ENCODE measurements at regions not wholly inside any gene's neighbourhood (a gene's known extent, or its start where the extent isn't known, plus 50 kb on each side); places are given as distances from the start of the nearest gene placed in this dataset.
"Not testable (repeated sequence)": the region's sequence is repeated elsewhere in the genome, so short reads cannot be mapped to it uniquely, and the experiment has no call there.

GRCh38 chr12:34223640-34224039 lies 201.3 kb downstream of the ALG10 start:
- no peaks in the 10 kb centered on the region for H3K9me3 ChIP-seq (ENCODE audit: low read length)
- no peaks in the 10 kb centered on the region for H3F3A ChIP-seq (ENCODE audit: insufficient read depth, low read length)
- no peaks in the 10 kb centered on the region for H3K79me2 ChIP-seq (ENCODE audit: insufficient read depth, low read length)
- no peak overlapping the region for H3K27ac ChIP-seq (ENCODE audit: low read depth, low read length, poor library complexity, severe bottlenecking)
- peaks cover 2% of the 10 kb centered on the region for H3K4me1 ChIP-seq (ENCODE audit: insufficient read depth, low read length, severe bottlenecking)
- no peak overlapping the region for H3K4me3 ChIP-seq (ENCODE audit: low read depth, low read length, poor library complexity, severe bottlenecking)
- no peaks in the 10 kb centered on the region for H4K20me1 ChIP-seq (ENCODE audit: insufficient read depth, low read length)
- H3K9me2 ChIP-seq (ENCODE audit: low read depth, low read length) = no peaks in the 10 kb centered on the region
- no peak for TF ChIP-seq EZH2 (IDR thresholded peaks at IDR 0.05; ENCODE audit: borderline replicate concordance, low read length)
- TF ChIP-seq, protein P1, sequence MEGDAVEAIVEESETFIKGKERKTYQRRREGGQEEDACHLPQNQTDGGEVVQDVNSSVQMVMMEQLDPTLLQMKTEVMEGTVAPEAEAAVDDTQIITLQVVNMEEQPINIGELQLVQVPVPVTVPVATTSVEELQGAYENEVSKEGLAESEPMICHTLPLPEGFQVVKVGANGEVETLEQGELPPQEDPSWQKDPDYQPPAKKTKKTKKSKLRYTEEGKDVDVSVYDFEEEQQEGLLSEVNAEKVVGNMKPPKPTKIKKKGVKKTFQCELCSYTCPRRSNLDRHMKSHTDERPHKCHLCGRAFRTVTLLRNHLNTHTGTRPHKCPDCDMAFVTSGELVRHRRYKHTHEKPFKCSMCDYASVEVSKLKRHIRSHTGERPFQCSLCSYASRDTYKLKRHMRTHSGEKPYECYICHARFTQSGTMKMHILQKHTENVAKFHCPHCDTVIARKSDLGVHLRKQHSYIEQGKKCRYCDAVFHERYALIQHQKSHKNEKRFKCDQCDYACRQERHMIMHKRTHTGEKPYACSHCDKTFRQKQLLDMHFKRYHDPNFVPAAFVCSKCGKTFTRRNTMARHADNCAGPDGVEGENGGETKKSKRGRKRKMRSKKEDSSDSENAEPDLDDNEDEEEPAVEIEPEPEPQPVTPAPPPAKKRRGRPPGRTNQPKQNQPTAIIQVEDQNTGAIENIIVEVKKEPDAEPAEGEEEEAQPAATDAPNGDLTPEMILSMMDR (IDR thresholded peaks at IDR 0.05; ENCODE audit: low read length) = no peak
- H3K36me3 ChIP-seq (ENCODE audit: insufficient read depth, low read length) = no peaks in the 10 kb centered on the region
- H3K9ac ChIP-seq (ENCODE audit: low read length) = no peak overlapping the region
- no peaks in the 10 kb centered on the region for H3K27me3 ChIP-seq (ENCODE audit: insufficient read depth, low read length)
- no peak overlapping the region for H3K4me2 ChIP-seq (ENCODE audit: low read length)
- no peak overlapping the region for H2AFZ ChIP-seq (ENCODE audit: low read length)

DNA sequence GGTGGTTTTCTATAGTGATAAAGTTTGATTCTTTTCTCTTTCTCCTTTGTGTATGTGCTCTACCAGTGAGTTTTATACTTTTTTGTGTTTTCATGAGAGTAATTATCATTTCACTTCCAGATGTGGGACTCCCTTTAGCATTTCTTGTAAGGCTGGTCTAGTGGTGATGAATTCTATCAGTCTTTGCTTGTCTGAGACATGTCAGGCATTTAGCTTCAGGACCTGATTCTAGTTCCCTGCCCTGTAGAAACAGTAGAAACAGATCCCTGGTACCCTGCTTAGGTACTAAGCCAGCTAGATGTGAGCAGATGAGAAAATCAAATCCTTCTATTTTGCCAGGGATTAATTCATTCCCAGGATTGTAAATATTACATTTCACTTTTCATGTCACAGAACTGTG lies 203.7 kb downstream of the ALG10 start:
- H3K9me2 ChIP-seq (ENCODE audit: low read depth, low read length); H2AFZ ChIP-seq (ENCODE audit: low read length); H3K9me3 ChIP-seq (ENCODE audit: low read length); H3K4me3 ChIP-seq (ENCODE audit: low read depth, low read length, poor library complexity, severe bottlenecking); H3K79me2 ChIP-seq (ENCODE audit: insufficient read depth, low read length); H3K36me3 ChIP-seq (ENCODE audit: insufficient read depth, low read length); H3K9ac ChIP-seq (ENCODE audit: low read length); H3K27me3 ChIP-seq (ENCODE audit: insufficient read depth, low read length); H3K4me2 ChIP-seq (ENCODE audit: low read length); H4K20me1 ChIP-seq (ENCODE audit: insufficient read depth, low read length); H3F3A ChIP-seq (ENCODE audit: insufficient read depth, low read length); H3K4me1 ChIP-seq (ENCODE audit: insufficient read depth, low read length, severe bottlenecking); H3K27ac ChIP-seq (ENCODE audit: low read depth, low read length, poor library complexity, severe bottlenecking): not testable (repeated sequence)

DNA sequence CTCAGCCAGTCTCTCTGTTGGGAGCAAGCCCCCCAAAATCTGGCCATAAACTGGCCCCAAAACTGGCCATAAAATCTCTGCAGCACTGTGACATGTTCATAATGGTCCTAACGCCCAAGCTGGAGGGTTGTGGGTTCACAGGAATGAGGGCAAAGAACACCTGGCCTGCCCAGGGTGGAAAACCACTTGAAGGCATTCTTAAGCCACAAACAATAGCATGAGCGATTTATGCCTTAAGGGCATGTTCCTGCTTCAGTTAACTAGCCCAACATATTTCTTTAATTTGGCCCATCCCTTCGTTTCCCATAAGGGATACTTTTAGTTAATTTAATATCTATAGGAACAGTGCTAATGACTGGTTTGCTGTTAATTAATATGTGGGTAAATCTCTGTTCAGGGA lies 205.8 kb downstream of the ALG10 start:
- not testable (repeated sequence) for H3K9ac ChIP-seq (ENCODE audit: low read length); H3K4me2 ChIP-seq (ENCODE audit: low read length); H4K20me1 ChIP-seq (ENCODE audit: insufficient read depth, low read length); H3K27me3 ChIP-seq (ENCODE audit: insufficient read depth, low read length); H3F3A ChIP-seq (ENCODE audit: insufficient read depth, low read length); H3K27ac ChIP-seq (ENCODE audit: low read depth, low read length, poor library complexity, severe bottlenecking); H3K9me3 ChIP-seq (ENCODE audit: low read length); H3K4me3 ChIP-seq (ENCODE audit: low read depth, low read length, poor library complexity, severe bottlenecking); H2AFZ ChIP-seq (ENCODE audit: low read length); H3K9me2 ChIP-seq (ENCODE audit: low read depth, low read length); H3K36me3 ChIP-seq (ENCODE audit: insufficient read depth, low read length); H3K4me1 ChIP-seq (ENCODE audit: insufficient read depth, low read length, severe bottlenecking); H3K79me2 ChIP-seq (ENCODE audit: insufficient read depth, low read length)

DNA sequence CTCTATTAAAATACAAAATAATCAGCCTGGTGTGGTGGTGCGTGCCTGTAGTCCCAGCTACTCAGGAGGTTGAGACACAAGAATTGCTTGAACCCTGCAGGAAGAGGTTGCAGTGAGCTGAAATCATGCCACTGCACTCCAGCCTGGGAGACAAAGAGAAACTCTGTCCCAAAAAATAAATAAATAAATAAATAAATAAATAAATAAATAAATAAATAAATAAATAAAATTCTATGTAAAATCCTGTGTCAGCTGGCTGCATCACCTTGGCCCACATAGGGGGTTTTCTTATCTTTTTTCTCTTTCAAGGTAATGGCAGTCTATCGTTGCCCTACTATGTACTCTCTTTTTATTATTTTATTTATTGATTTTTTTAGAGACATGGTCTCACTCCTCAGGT lies 206.7 kb downstream of the ALG10 start:
- not testable (repeated sequence) for H2AFZ ChIP-seq (ENCODE audit: low read length); H3K9me3 ChIP-seq (ENCODE audit: low read length); H3K4me2 ChIP-seq (ENCODE audit: low read length); H3K4me3 ChIP-seq (ENCODE audit: low read depth, low read length, poor library complexity, severe bottlenecking); H3K4me1 ChIP-seq (ENCODE audit: insufficient read depth, low read length, severe bottlenecking); H3K36me3 ChIP-seq (ENCODE audit: insufficient read depth, low read length); H3K27ac ChIP-seq (ENCODE audit: low read depth, low read length, poor library complexity, severe bottlenecking); H3F3A ChIP-seq (ENCODE audit: insufficient read depth, low read length); H4K20me1 ChIP-seq (ENCODE audit: insufficient read depth, low read length); H3K27me3 ChIP-seq (ENCODE audit: insufficient read depth, low read length); H3K9ac ChIP-seq (ENCODE audit: low read length); H3K9me2 ChIP-seq (ENCODE audit: low read depth, low read length); H3K79me2 ChIP-seq (ENCODE audit: insufficient read depth, low read length)

GRCh38 chr12:34233618-34234017 lies 211.3 kb downstream of the ALG10 start:
- no peak for TF ChIP-seq EZH2 (IDR thresholded peaks at IDR 0.05; ENCODE audit: borderline replicate concordance, low read length)
- TF ChIP-seq, protein P1 (IDR thresholded peaks at IDR 0.05; ENCODE audit: low read length) = no peak
- Histone ChIP-seq H4K20me1 (ENCODE audit: insufficient read depth, low read length) (no peaks in the 10 kb centered on the region), H3K9me3 (ENCODE audit: low read length) (no peaks in the 10 kb centered on the region)

More at GRCh38 chr12:34233618-34234017, 211.3 kb downstream of the ALG10 start:
- Histone ChIP-seq H3F3A (ENCODE audit: insufficient read depth, low read length) (no peaks in the 10 kb centered on the region), H3K4me3 (ENCODE audit: low read depth, low read length, poor library complexity, severe bottlenecking) (no peak overlapping the region), H3K4me2 (ENCODE audit: low read length) (no peak overlapping the region), H3K27ac (ENCODE audit: low read depth, low read length, poor library complexity, severe bottlenecking) (no peak overlapping the region), H3K9ac (ENCODE audit: low read length) (no peak overlapping the region), H3K9me2 (ENCODE audit: low read depth, low read length) (no peaks in the 10 kb centered on the region), H3K36me3 (ENCODE audit: insufficient read depth, low read length) (no peaks in the 10 kb centered on the region), H3K27me3 (ENCODE audit: insufficient read depth, low read length) (no peaks in the 10 kb centered on the region), H3K79me2 (ENCODE audit: insufficient read depth, low read length) (no peaks in the 10 kb centered on the region), H3K4me1 (ENCODE audit: insufficient read depth, low read length, severe bottlenecking) (no peaks in the 10 kb centered on the region), H2AFZ (ENCODE audit: low read length) (no peak overlapping the region)
